Dermis blood vessel endothelial cell (primary cell): ENCODE measurements at regions not wholly inside any gene's neighbourhood (a gene's known extent, or its start where the extent isn't known, plus 50 kb on each side); places are given as distances from the start of the nearest gene placed in this dataset.

Source experiments
- DNase-seq: peaks from one replicate; pipeline ENCODE4 v3.0.0; 2010

- DNase-seq = no peak
Measured at GRCh38 chr12:34386016-34386415, 363.7 kb downstream of the ALG10 start.

GRCh38 chr12:34386621-34387255 lies 364.4 kb downstream of the ALG10 start:
- no peak for DNase-seq

- DNase-seq = no peak
Measured at GRCh38 chr12:34387711-34388635, 365.7 kb downstream of the ALG10 start.

- DNase-seq = no peak
Measured at GRCh38 chr12:34388636-34389377, 366.5 kb downstream of the ALG10 start.

- no peak for DNase-seq
Measured at GRCh38 chr12:34389378-34390170, 367.3 kb downstream of the ALG10 start.

GRCh38 chr12:34390171-34390841 lies 368.0 kb downstream of the ALG10 start:
- no peak for DNase-seq

- no peak for DNase-seq
Measured at GRCh38 chr12:34390846-34391700, 368.8 kb downstream of the ALG10 start.

- no peak for DNase-seq
Measured at GRCh38 chr12:34391771-34392581, 369.7 kb downstream of the ALG10 start.

- no peak for DNase-seq
Measured at GRCh38 chr12:34392741-34393085, 370.4 kb downstream of the ALG10 start.

GRCh38 chr12:34393086-34393820 lies 371.0 kb downstream of the ALG10 start:
- no peak for DNase-seq

GRCh38 chr12:34393821-34394150 lies 371.5 kb downstream of the ALG10 start:
- no peak for DNase-seq

GRCh38 chr12:34394211-34395055 lies 372.1 kb downstream of the ALG10 start:
- no peak for DNase-seq

- DNase-seq = no peak
Measured at GRCh38 chr12:34395056-34396005, 373.0 kb downstream of the ALG10 start.

- DNase-seq = no peak
Measured at GRCh38 chr12:34396006-34396860, 373.9 kb downstream of the ALG10 start.

- no peak for DNase-seq
Measured at GRCh38 chr12:34396861-34397590, 374.7 kb downstream of the ALG10 start.
